ENCODE measurements at regions not wholly inside any gene's neighbourhood (a gene's known extent, or its start where the extent isn't known, plus 50 kb on each side); places are given as distances from the start of the nearest gene placed in this dataset.

GRCh38 chr2:22397847-22398246 is 987.1 kb upstream of the KLHL29 start:
- H3K36me3 ChIP-seq (ENCODE audit: control insufficient read depth, insufficient read depth, low read length) = no peaks in the 10 kb centered on the region
- TF ChIP-seq, protein P1, sequence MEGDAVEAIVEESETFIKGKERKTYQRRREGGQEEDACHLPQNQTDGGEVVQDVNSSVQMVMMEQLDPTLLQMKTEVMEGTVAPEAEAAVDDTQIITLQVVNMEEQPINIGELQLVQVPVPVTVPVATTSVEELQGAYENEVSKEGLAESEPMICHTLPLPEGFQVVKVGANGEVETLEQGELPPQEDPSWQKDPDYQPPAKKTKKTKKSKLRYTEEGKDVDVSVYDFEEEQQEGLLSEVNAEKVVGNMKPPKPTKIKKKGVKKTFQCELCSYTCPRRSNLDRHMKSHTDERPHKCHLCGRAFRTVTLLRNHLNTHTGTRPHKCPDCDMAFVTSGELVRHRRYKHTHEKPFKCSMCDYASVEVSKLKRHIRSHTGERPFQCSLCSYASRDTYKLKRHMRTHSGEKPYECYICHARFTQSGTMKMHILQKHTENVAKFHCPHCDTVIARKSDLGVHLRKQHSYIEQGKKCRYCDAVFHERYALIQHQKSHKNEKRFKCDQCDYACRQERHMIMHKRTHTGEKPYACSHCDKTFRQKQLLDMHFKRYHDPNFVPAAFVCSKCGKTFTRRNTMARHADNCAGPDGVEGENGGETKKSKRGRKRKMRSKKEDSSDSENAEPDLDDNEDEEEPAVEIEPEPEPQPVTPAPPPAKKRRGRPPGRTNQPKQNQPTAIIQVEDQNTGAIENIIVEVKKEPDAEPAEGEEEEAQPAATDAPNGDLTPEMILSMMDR (IDR thresholded peaks at IDR 0.05; ENCODE audit: insufficient read depth, low read length, poor library complexity, severe bottlenecking) = no peak
- H3K4me3 ChIP-seq (replicated peaks; ENCODE audit: low read depth, low read length) = no peak overlapping the region
- no peak for DNase-seq (ENCODE audit: extremely low read depth, insufficient read length)
- no peaks in the 10 kb centered on the region for H3K27me3 ChIP-seq (replicated peaks; ENCODE audit: control insufficient read depth, insufficient read depth, low read length)

- TF ChIP-seq, protein P1 (IDR thresholded peaks at IDR 0.05; ENCODE audit: insufficient read depth, low read length, poor library complexity, severe bottlenecking) = no peak
- H3K36me3 ChIP-seq (ENCODE audit: control insufficient read depth, insufficient read depth, low read length) = no peaks in the 10 kb centered on the region
- DNase-seq (ENCODE audit: extremely low read depth, insufficient read length) = no peak
- H3K4me3 ChIP-seq (replicated peaks; ENCODE audit: low read depth, low read length) = no peak overlapping the region
- H3K27me3 ChIP-seq (replicated peaks; ENCODE audit: control insufficient read depth, insufficient read depth, low read length) = no peaks in the 10 kb centered on the region
Measured at GRCh38 chr2:22403748-22404147, 981.2 kb upstream of the KLHL29 start.

DNA sequence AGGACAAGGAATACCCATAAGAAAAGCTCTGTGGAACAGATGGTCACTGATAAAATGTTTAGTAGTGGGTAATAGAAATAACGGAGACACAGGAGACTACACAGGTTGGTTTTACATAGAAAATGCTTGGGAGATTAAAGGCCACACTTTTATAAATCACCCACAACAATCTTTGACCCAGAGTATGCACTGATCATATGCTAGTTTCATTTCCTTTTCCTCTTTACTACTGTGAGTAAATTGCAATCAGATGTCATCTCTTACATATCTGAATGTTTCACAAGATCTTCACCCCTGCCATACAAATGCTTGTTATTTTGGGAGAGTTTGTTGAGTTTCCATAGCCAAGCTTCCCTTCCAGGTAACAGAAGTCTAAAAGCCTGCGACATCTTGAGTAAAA is 978.4 kb upstream of the KLHL29 start:
- no peaks in the 10 kb centered on the region for H3K36me3 ChIP-seq (ENCODE audit: control insufficient read depth, insufficient read depth, low read length)
- H3K27me3 ChIP-seq (replicated peaks; ENCODE audit: control insufficient read depth, insufficient read depth, low read length) = no peaks in the 10 kb centered on the region
- TF ChIP-seq, protein P1 (IDR thresholded peaks at IDR 0.05; ENCODE audit: insufficient read depth, low read length, poor library complexity, severe bottlenecking) = no peak
- no peak for DNase-seq (ENCODE audit: extremely low read depth, insufficient read length)
- no peak overlapping the region for H3K4me3 ChIP-seq (replicated peaks; ENCODE audit: low read depth, low read length)

DNA sequence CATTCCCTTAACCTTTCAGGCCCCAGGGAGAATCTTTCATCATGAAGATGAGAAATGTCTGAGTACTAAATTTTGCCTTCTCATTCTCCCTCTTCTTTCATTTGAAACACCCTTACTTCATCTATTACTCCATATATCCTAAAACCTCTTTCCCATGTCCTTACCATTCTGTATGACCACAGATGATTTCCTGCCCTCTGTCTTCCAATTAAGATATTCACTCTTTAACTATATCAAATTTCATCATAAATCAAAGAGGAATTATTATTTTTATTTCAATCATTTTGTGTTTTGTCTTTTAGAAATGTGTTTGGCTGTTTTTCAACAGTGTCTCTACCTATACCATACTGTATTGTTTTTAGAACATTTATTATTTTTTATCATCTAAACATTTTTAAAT is 964.9 kb upstream of the KLHL29 start:
- no peaks in the 10 kb centered on the region for H3K36me3 ChIP-seq (ENCODE audit: control insufficient read depth, insufficient read depth, low read length)
- H3K27me3 ChIP-seq (replicated peaks; ENCODE audit: control insufficient read depth, insufficient read depth, low read length) = no peaks in the 10 kb centered on the region
- TF ChIP-seq, protein P1 (IDR thresholded peaks at IDR 0.05; ENCODE audit: insufficient read depth, low read length, poor library complexity, severe bottlenecking) = no peak
- no peak overlapping the region for H3K4me3 ChIP-seq (replicated peaks; ENCODE audit: low read depth, low read length)
- no peak for DNase-seq (ENCODE audit: extremely low read depth, insufficient read length)

GRCh38 chr2:22442051-22442450 is 942.9 kb upstream of the KLHL29 start:
- Histone ChIP-seq H3K4me3 (replicated peaks; ENCODE audit: low read depth, low read length) (no peak overlapping the region), H3K36me3 (ENCODE audit: control insufficient read depth, insufficient read depth, low read length) (no peaks in the 10 kb centered on the region), H3K27me3 (replicated peaks; ENCODE audit: control insufficient read depth, insufficient read depth, low read length) (no peaks in the 10 kb centered on the region)
- TF ChIP-seq, protein P1 (IDR thresholded peaks at IDR 0.05; ENCODE audit: insufficient read depth, low read length, poor library complexity, severe bottlenecking) = no peak
- no peak for DNase-seq (ENCODE audit: extremely low read depth, insufficient read length)

DNA sequence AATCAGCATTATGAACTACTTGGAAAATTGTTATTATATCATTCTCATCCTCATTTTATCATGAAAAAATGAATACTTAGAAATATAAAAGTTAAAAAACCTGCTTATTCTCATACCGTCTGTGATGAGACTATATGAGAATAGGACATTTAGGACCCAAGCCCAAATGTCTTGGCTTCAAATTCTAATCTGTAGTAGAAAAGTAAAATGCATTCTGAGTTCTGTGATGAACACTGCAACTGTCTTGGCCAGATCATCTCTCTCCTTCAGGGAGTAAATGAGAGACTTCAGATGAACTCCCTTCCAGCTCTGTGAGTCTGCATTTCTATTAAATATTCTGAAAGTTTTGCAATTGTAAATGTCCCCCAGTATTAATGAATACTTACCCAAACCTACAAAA is 940.7 kb upstream of the KLHL29 start:
- no peak for DNase-seq (ENCODE audit: extremely low read depth, insufficient read length)
- no peaks in the 10 kb centered on the region for H3K27me3 ChIP-seq (replicated peaks; ENCODE audit: control insufficient read depth, insufficient read depth, low read length)
- H3K4me3 ChIP-seq (replicated peaks; ENCODE audit: low read depth, low read length) = no peak overlapping the region
- no peaks in the 10 kb centered on the region for H3K36me3 ChIP-seq (ENCODE audit: control insufficient read depth, insufficient read depth, low read length)
- TF ChIP-seq, protein P1 (IDR thresholded peaks at IDR 0.05; ENCODE audit: insufficient read depth, low read length, poor library complexity, severe bottlenecking) = no peak
